Thoracic aorta (tissue), 2 donors: ENCODE measurements at regions not wholly inside any gene's neighbourhood (a gene's known extent, or its start where the extent isn't known, plus 50 kb on each side); places are given as distances from the start of the nearest gene placed in this dataset.

Experiments
- ATAC-seq: fragments of 150-250 bp; one replicate; pipeline ENCODE4 v1.8.0; 2017; ENCODE audit warnings: low read depth; ENCODE audit not compliant: insufficient number of reproducible peaks, low FRiP score
- DNase-seq: peaks from one replicate; pipeline ENCODE4 v3.0.0-alpha.2; 2020; ENCODE audit warnings: low spot score
- H3K27ac ChIP-seq, 2 donors: fragments of 200-600 bp; sonication (generic); 1 replicate in 1 of 2; 2 replicates in 1 of 2; pipeline ENCODE4 v1.5.1; 2016; ENCODE audit warnings: mild to moderate bottlenecking in 2 of 2, moderate library complexity in 2 of 2
- H3K27me3 ChIP-seq: fragments of 200-600 bp; sonication (generic); replicated peaks from 2 replicates; pipeline ENCODE4 v1.6.0; 2016; ENCODE audit warnings: mild to moderate bottlenecking; ENCODE audit not compliant: insufficient read depth
- H3K36me3 ChIP-seq: fragments of 200-600 bp; sonication (generic); one replicate; pipeline ENCODE4 v1.5.1; 2016
- H3K4me1 ChIP-seq, 2 donors: fragments of 200-600 bp; sonication (generic); 1 replicate in 1 of 2; 2 replicates in 1 of 2; pipeline versions ENCODE4 v1.5.1 to v1.6.0; 2016; ENCODE audit warnings: low read depth in 2 of 2, mild to moderate bottlenecking in 1 of 2; ENCODE audit not compliant: control insufficient read depth in 1 of 2
- H3K4me3 ChIP-seq: fragments of 200-600 bp; sonication (generic); 2 replicates; pipeline ENCODE4 v1.5.1; 2016; ENCODE audit warnings: mild to moderate bottlenecking
- H3K9me3 ChIP-seq: fragments of 200-600 bp; sonication (generic); 2 replicates; pipeline ENCODE4 v1.5.1; 2016
- TF ChIP-seq, protein P1 (sequence below): fragments of 200-600 bp; sonication (generic); IDR thresholded peaks from one replicate; pipeline ENCODE4 v1.5.1; 2019; ENCODE audit warnings: antibody characterized with exemption

DNA sequence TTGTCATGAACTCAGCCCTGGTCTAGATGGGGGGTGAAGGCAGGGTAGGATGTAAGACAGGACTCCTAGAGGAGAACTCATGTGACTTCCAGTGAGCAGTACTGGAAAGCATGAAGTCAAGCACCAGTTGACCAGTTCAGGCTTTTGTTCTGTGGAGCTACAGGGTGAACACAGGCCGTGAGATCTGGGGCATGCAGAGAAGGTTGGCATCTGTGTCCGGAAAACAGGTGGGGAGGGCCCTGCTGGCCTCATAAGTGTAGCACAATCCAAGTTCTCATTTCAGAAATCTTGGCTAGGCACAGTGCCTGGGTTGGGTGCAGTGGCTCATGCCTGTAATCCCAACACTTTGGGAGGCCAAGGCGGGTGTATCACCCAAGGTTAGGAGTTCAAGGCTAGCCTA is 50.9 kb upstream of the SPATS2L start:
- ATAC-seq (no peak), DNase-seq (no peak)
- H3K9me3 ChIP-seq, result no peaks in the 10 kb centered on the region
- H3K27ac ChIP-seq, result no peak overlapping the region
- TF ChIP-seq, protein P1, sequence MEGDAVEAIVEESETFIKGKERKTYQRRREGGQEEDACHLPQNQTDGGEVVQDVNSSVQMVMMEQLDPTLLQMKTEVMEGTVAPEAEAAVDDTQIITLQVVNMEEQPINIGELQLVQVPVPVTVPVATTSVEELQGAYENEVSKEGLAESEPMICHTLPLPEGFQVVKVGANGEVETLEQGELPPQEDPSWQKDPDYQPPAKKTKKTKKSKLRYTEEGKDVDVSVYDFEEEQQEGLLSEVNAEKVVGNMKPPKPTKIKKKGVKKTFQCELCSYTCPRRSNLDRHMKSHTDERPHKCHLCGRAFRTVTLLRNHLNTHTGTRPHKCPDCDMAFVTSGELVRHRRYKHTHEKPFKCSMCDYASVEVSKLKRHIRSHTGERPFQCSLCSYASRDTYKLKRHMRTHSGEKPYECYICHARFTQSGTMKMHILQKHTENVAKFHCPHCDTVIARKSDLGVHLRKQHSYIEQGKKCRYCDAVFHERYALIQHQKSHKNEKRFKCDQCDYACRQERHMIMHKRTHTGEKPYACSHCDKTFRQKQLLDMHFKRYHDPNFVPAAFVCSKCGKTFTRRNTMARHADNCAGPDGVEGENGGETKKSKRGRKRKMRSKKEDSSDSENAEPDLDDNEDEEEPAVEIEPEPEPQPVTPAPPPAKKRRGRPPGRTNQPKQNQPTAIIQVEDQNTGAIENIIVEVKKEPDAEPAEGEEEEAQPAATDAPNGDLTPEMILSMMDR, result no peak
- no peaks in the 10 kb centered on the region for H3K27me3 ChIP-seq
- H3K36me3 ChIP-seq, result no peaks in the 10 kb centered on the region
- no peaks in the 10 kb centered on the region for H3K4me1 ChIP-seq
- H3K4me3 ChIP-seq, result no peak overlapping the region
